ENCODE measurements at regions not wholly inside any gene's neighbourhood (a gene's known extent, or its start where the extent isn't known, plus 50 kb on each side); places are given as distances from the start of the nearest gene placed in this dataset.

GRCh38 chr5:110021251-110021650 lies 331.5 kb downstream of the MAN2A1 start:
- intact Hi-C loops (cut with micrococcal nuclease; ENCODE audit: unreplicated experiment): no loop called here
- POLR2A ChIA-PET: no interaction called here
- TF ChIP-seq REST (IDR thresholded peaks at IDR 0.05; ENCODE audit: insufficient read depth in 1 of 2, low read depth in 2 of 2, low read length in 1 of 2): no peak
- CTCF ChIA-PET: no interaction called here
- no peaks in the 10 kb centered on the region for H3K4me1 ChIP-seq (ENCODE audit: control insufficient read depth, insufficient read depth, low read length)
- in situ Hi-C loops (cut with HindIII; ENCODE audit: low pct_unique_long_range_greater_than_20kb, low sequenced_read_pairs): no loop called here
- no peak overlapping the region for H3K27ac ChIP-seq (ENCODE audit: low read length)
- DNase-seq (ENCODE audit: low read depth, low spot score) (no peak), ATAC-seq (no peak)
- BruUV-seq (replicated peaks): no TSS peak
- H3K27me3 ChIP-seq (ENCODE audit: control insufficient read depth, insufficient read depth, low read length): no peaks in the 10 kb centered on the region
- H3K9me3 ChIP-seq (ENCODE audit: control insufficient read depth, insufficient read depth, low read depth, low read length): no peaks in the 10 kb centered on the region
- H3K4me3 ChIP-seq (ENCODE audit: low read depth in 2 of 2, low read length in 2 of 2): no peak overlapping the region
- H3K36me3 ChIP-seq (ENCODE audit: control insufficient read depth, insufficient read depth, low read length): no peaks in the 10 kb centered on the region

- no peaks in the 10 kb centered on the region for H3K9me3 ChIP-seq (ENCODE audit: control insufficient read depth, insufficient read depth, low read depth, low read length)
- intact Hi-C loops (cut with micrococcal nuclease; ENCODE audit: unreplicated experiment) (no loop called here), in situ Hi-C loops (cut with HindIII; ENCODE audit: low pct_unique_long_range_greater_than_20kb, low sequenced_read_pairs) (no loop called here)
- TF ChIP-seq REST (IDR thresholded peaks at IDR 0.05; ENCODE audit: insufficient read depth in 1 of 2, low read depth in 2 of 2, low read length in 1 of 2) (no peak), SIN3A (IDR thresholded peaks at IDR 0.05; ENCODE audit: borderline replicate concordance, insufficient read depth, low read depth, low read length) (no peak), CTCF (IDR thresholded peaks at IDR 0.05) (no peak), POLR2AphosphoS5 (IDR thresholded peaks at IDR 0.05; ENCODE audit: low read depth, low read length) (no peak), TCF7L2 (IDR thresholded peaks at IDR 0.05; ENCODE audit: low read depth, low read length) (no peak)
- ChIA-PET POLR2A (no interaction called here), CTCF (no interaction called here)
- DNase-seq (ENCODE audit: low read depth, low spot score) (no peak), ATAC-seq (no peak)
- H3K4me1 ChIP-seq (ENCODE audit: control insufficient read depth, insufficient read depth, low read length): no peaks in the 10 kb centered on the region
- H3K27ac ChIP-seq (ENCODE audit: low read length): no peak overlapping the region
- no peaks in the 10 kb centered on the region for H3K27me3 ChIP-seq (ENCODE audit: control insufficient read depth, insufficient read depth, low read length)
- H3K36me3 ChIP-seq (ENCODE audit: control insufficient read depth, insufficient read depth, low read length): no peaks in the 10 kb centered on the region
- BruUV-seq (replicated peaks): no TSS peak
- no peak overlapping the region for H3K4me3 ChIP-seq (ENCODE audit: low read depth in 2 of 2, low read length in 2 of 2)
Measured at GRCh38 chr5:110025160-110025559, 335.4 kb downstream of the MAN2A1 start.

Data from Panc1 (cell line).